Gastroesophageal sphincter (tissue), 3 donors: ENCODE measurements at regions not wholly inside any gene's neighbourhood (a gene's known extent, or its start where the extent isn't known, plus 50 kb on each side); places are given as distances from the start of the nearest gene placed in this dataset.

Experiments used
- CTCF ChIP-seq, 4 experiments: fragments of 200-600 bp in 2 of 4; fragments of 450-650 bp in 2 of 4; sonication (generic) in 1 of 4; IDR thresholded peaks; one replicate each; pipeline ENCODE4 v1.5.1; 2017 to 2019; ENCODE audit warnings: antibody characterized with exemption in 4 of 4, mild to moderate bottlenecking in 2 of 4, moderate library complexity in 2 of 4
- POLR2A ChIP-seq, 2 donors: fragments of 450-650 bp; IDR thresholded peaks; one replicate each; pipeline ENCODE4 v1.6.1; 2017; ENCODE audit warnings: antibody characterized with exemption in 2 of 2, mild to moderate bottlenecking in 2 of 2, moderate library complexity in 1 of 2
- POLR2AphosphoS5 ChIP-seq: sonication (generic); formaldehyde crosslinking; IDR thresholded peaks from one replicate; pipeline ENCODE4 v1.6.1; 2017; ENCODE audit warnings: antibody characterized with exemption

GRCh38 chr3:178392511-178392926 lies 143.7 kb upstream of the KCNMB2 start:
- TF ChIP-seq CTCF (IDR thresholded peaks at IDR 0.05): no peak
- TF ChIP-seq POLR2A (IDR thresholded peaks at IDR 0.05): no peak
- TF ChIP-seq POLR2AphosphoS5: no peak
